HepG2 (cell line): ENCODE measurements at regions not wholly inside any gene's neighbourhood (a gene's known extent, or its start where the extent isn't known, plus 50 kb on each side); places are given as distances from the start of the nearest gene placed in this dataset.

ENCODE experiments used
- ATAC-seq: fragments of 200-7000 bp; cut with Tn5 transposase; 3 replicates; pipeline ENCODE4 v1.9.1; 2020; ENCODE audit warnings: mild to moderate bottlenecking, moderate library complexity
- BruUV-seq: library from RNA; stranded (reverse); fragments of 400-500 nt; replicated peaks from 2 replicates; lab custom pipeline; 2021; lab: Mats Ljungman, UMichigan
- CTCF ChIA-PET: fragments of 300-600 bp; formaldehyde crosslinking; extraction: SDS; loops from one replicate; lab custom pipeline; 2021; ENCODE audit warnings: low total read pairs, inconsistent platforms, low intra/inter-chr PET ratio; lab: Yijun Ruan, JAX
- POLR2A ChIA-PET: fragments of 350-600 bp; sonication (Branson Sonifier 250); formaldehyde crosslinking; loops from one replicate; lab custom pipeline; 2020; ENCODE audit warnings: antibody characterized with exemption, inconsistent platforms; lab: Yijun Ruan, JAX
- DNase-seq: peaks from one replicate; pipeline ENCODE4 v3.0.0-alpha.2; 2015; ENCODE audit warnings: low spot score
- FAIRE-seq: peaks from 3 replicates; lab custom pipeline; 2011; peaks lifted over from hg19 to GRCh38; lab: Jason Lieb, UNC
- H2AFZ ChIP-seq: one replicate; pipeline ENCODE4 v1.6.1; 2011; ENCODE audit warnings: low read length, inconsistent platforms
- H3K27ac ChIP-seq: fragments of 300-600 bp; 3 replicates; pipeline ENCODE4 v1.8.0; 2011; ENCODE audit warnings: mixed run types, mild to moderate bottlenecking, mixed read lengths, low read length, inconsistent platforms; ENCODE audit not compliant: insufficient read depth; ENCODE audit errors: extremely low read length
- H3K27me3 ChIP-seq, 2 experiments: fragments of 200-600 bp in 1 of 2; 2 replicates in 1 of 2; 3 replicates in 1 of 2; pipeline versions ENCODE4 v1.6.0 to v1.8.0; 2011; ENCODE audit warnings: low read length in 2 of 2, mild to moderate bottlenecking in 2 of 2, moderate library complexity in 2 of 2, inconsistent platforms in 1 of 2; ENCODE audit not compliant: insufficient read depth in 2 of 2, control insufficient read depth in 1 of 2
- H3K36me3 ChIP-seq, 2 experiments: fragments of 200-600 bp in 1 of 2; replicated peaks in 1 of 2; 2 replicates in 1 of 2; 3 replicates in 1 of 2; pipeline versions ENCODE4 v1.5.1 to v1.8.0; 2011; ENCODE audit warnings: low read length in 2 of 2, inconsistent platforms in 1 of 2; ENCODE audit not compliant: insufficient read depth in 2 of 2, control insufficient read depth in 1 of 2
- H3K4me1 ChIP-seq: 2 replicates; pipeline ENCODE4 v1.5.1; 2012; ENCODE audit warnings: low read length, inconsistent platforms; ENCODE audit not compliant: insufficient read depth
- H3K4me2 ChIP-seq: 2 replicates; pipeline ENCODE4 v1.6.0; 2011; ENCODE audit warnings: low read depth, low read length, inconsistent platforms
- H3K4me3 ChIP-seq, 3 experiments: fragments of 200-600 bp in 1 of 3; sonication (generic), shearing (Covaris generic) in 1 of 3; replicated peaks in 1 of 3; 2 replicates each; pipeline ENCODE4 v1.5.1; 2011 to 2016; ENCODE audit warnings: low read length in 3 of 3, inconsistent platforms in 2 of 3, low read depth in 2 of 3, mild to moderate bottlenecking in 2 of 3, control low read depth in 1 of 3, mixed read lengths in 1 of 3; ENCODE audit not compliant: insufficient read depth in 1 of 3
- H3K79me2 ChIP-seq: one replicate; pipeline ENCODE4 v1.6.1; 2011; ENCODE audit warnings: low read length, inconsistent platforms; ENCODE audit not compliant: insufficient read depth
- H3K9ac ChIP-seq: 2 replicates; pipeline ENCODE4 v1.6.0; 2011; ENCODE audit warnings: mild to moderate bottlenecking, low read depth, low read length, inconsistent platforms; ENCODE audit not compliant: insufficient read depth
- H3K9me3 ChIP-seq: 2 replicates; pipeline ENCODE4 v1.5.1; 2012; ENCODE audit warnings: mild to moderate bottlenecking, low read length
- H4K20me1 ChIP-seq: 2 replicates; pipeline ENCODE4 v1.6.0; 2011; ENCODE audit warnings: inconsistent platforms, mild to moderate bottlenecking, low read length, moderate library complexity; ENCODE audit not compliant: insufficient read depth
- CREBL2 ChIP-seq: sonication (generic); formaldehyde crosslinking; IDR thresholded peaks from 2 replicates; pipeline ENCODE4 v1.8.1; 2023; ENCODE audit warnings: missing genetic modification reagents, mild to moderate bottlenecking, borderline replicate concordance
- DRAP1 ChIP-seq: IDR thresholded peaks from 2 replicates; pipeline ENCODE4 v1.6.1; 2016; ENCODE audit warnings: missing genetic modification reagents, missing compliant biosample characterization
- JUND ChIP-seq: sonication (generic); formaldehyde crosslinking; IDR thresholded peaks from 2 replicates; pipeline ENCODE4 v1.8.0; 2022; ENCODE audit warnings: mild to moderate bottlenecking, missing genetic modification reagents
- KAT2B ChIP-seq: fragments of 150-350 bp; IDR thresholded peaks from 2 replicates; pipeline ENCODE4 v1.6.1; 2014; ENCODE audit warnings: low read depth, low read length, borderline replicate concordance
- KLF11 ChIP-seq: IDR thresholded peaks from 2 replicates; pipeline ENCODE4 v1.6.1; 2016; ENCODE audit warnings: missing compliant biosample characterization
- MAFF ChIP-seq: IDR thresholded peaks from 2 replicates; pipeline ENCODE4 v1.6.1; 2011; ENCODE audit warnings: low read depth, low read length, improper control_type of control experiment
- NFIB ChIP-seq: sonication (generic); formaldehyde crosslinking; IDR thresholded peaks from 2 replicates; pipeline ENCODE4 v1.9.0; 2021; ENCODE audit warnings: missing genetic modification reagents, mild to moderate bottlenecking, borderline replicate concordance
- RFX1 ChIP-seq: fragments of 450-650 bp; IDR thresholded peaks from 2 replicates; pipeline ENCODE4 v1.6.1; 2017
- SP4 ChIP-seq: sonication (generic); formaldehyde crosslinking; IDR thresholded peaks from 2 replicates; pipeline ENCODE4 v1.8.1; 2023; ENCODE audit warnings: mild to moderate bottlenecking, missing genetic modification reagents
- TOE1 ChIP-seq: sonication (generic); formaldehyde crosslinking; IDR thresholded peaks from 2 replicates; pipeline ENCODE4 v1.4.0; 2020; ENCODE audit warnings: mild to moderate bottlenecking, missing genetic modification reagents
- YEATS2 ChIP-seq: sonication (generic); formaldehyde crosslinking; IDR thresholded peaks from 2 replicates; pipeline ENCODE4 v1.4.0; 2020; ENCODE audit warnings: missing genetic modification reagents, borderline replicate concordance
- YEATS4 ChIP-seq: sonication (generic); formaldehyde crosslinking; IDR thresholded peaks from 2 replicates; pipeline ENCODE4 v1.4.0; 2020; ENCODE audit warnings: missing genetic modification reagents, borderline replicate concordance
- ZKSCAN5 ChIP-seq: sonication (generic); formaldehyde crosslinking; IDR thresholded peaks from 2 replicates; pipeline ENCODE4 v1.5.1; 2020; ENCODE audit warnings: mild to moderate bottlenecking, missing genetic modification reagents
- ZNF121 ChIP-seq: sonication (generic); formaldehyde crosslinking; IDR thresholded peaks from 2 replicates; pipeline ENCODE4 v1.5.0; 2020; ENCODE audit warnings: mild to moderate bottlenecking, missing genetic modification reagents
- ZNF382 ChIP-seq: sonication (generic); formaldehyde crosslinking; IDR thresholded peaks from 2 replicates; pipeline ENCODE4 v1.5.0; 2020; ENCODE audit warnings: missing genetic modification reagents, mild to moderate bottlenecking, borderline replicate concordance
- ZNF589 ChIP-seq: sonication (generic); formaldehyde crosslinking; conservative IDR thresholded peaks from 2 replicates; pipeline ENCODE4 v1.8.0; 2022; ENCODE audit warnings: mild to moderate bottlenecking, moderate library complexity, missing genetic modification reagents
- ZNF614 ChIP-seq: IDR thresholded peaks from 2 replicates; pipeline ENCODE4 v1.6.1; 2018; ENCODE audit warnings: missing biosample characterization, missing genetic modification reagents, inconsistent platforms, borderline replicate concordance
- ZNF674 ChIP-seq: sonication (generic); formaldehyde crosslinking; IDR thresholded peaks from 2 replicates; pipeline ENCODE4 v1.5.0; 2020; ENCODE audit warnings: low read depth, mild to moderate bottlenecking, missing genetic modification reagents
- ZNF773 ChIP-seq: sonication (generic); formaldehyde crosslinking; IDR thresholded peaks from 2 replicates; pipeline ENCODE4 v1.4.0; 2020; ENCODE audit warnings: missing genetic modification reagents, borderline replicate concordance
- ZNF816 ChIP-seq: sonication (generic); formaldehyde crosslinking; IDR thresholded peaks from 2 replicates; pipeline ENCODE4 v1.8.0; 2022; ENCODE audit warnings: missing genetic modification reagents, mild to moderate bottlenecking, borderline replicate concordance
- ZSCAN25 ChIP-seq: sonication (generic); formaldehyde crosslinking; IDR thresholded peaks from 2 replicates; pipeline ENCODE4 v1.8.0; 2022; ENCODE audit warnings: mild to moderate bottlenecking, missing genetic modification reagents
- WGBS: methylation state at CpG from one replicate; pipeline ENCODE4 v1.1.6; 2017; ENCODE audit warnings: low lambda C conversion rate; 5-methylcytosine and 5-hydroxymethylcytosine counted together
- in situ Hi-C: cut with HindIII; loops from 2 replicates; pipeline ENCODE4 v1.10.0; 2017; ENCODE audit warnings: low pct_unique_long_range_greater_than_20kb; ENCODE audit not compliant: extremely low pct_ligation_motif_present
- intact Hi-C: fragments of 100-400 bp; cut with micrococcal nuclease; formaldehyde crosslinking; loops from one replicate; pipeline ENCODE4 v1.10.0; 2022; ENCODE audit not compliant: unreplicated experiment
- TF ChIP-seq, protein P1 (sequence below): sonication (generic); formaldehyde crosslinking; IDR thresholded peaks from 2 replicates; pipeline ENCODE4 v1.8.0; 2022; ENCODE audit warnings: mild to moderate bottlenecking, missing genetic modification reagents
- TF ChIP-seq, protein P2 (sequence below): sonication (generic); formaldehyde crosslinking; IDR thresholded peaks from 2 replicates; pipeline ENCODE4 v1.5.1; 2020; ENCODE audit warnings: mild to moderate bottlenecking, missing genetic modification reagents, borderline replicate concordance

DNA sequence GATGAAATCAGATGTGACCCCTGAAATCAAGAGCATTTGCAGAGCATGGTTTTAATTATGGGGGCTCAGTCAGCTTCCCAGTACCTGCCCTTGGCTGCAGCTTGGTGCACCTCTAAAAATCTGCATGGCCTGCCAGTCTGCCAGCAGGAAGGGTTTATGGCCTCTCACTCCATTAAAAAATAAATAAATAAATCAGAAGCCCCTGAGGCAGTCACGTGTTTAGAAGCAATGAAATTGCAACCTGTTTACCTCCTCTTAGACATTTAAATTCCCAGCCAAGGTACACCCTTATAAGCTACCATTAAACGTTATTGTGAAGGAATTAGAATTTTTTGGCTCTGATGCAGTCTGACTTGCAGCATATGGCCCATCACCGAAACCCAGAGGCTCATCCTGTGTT lies 114.0 kb upstream of the LDB2 start (continued):
- TF ChIP-seq, protein P1, sequence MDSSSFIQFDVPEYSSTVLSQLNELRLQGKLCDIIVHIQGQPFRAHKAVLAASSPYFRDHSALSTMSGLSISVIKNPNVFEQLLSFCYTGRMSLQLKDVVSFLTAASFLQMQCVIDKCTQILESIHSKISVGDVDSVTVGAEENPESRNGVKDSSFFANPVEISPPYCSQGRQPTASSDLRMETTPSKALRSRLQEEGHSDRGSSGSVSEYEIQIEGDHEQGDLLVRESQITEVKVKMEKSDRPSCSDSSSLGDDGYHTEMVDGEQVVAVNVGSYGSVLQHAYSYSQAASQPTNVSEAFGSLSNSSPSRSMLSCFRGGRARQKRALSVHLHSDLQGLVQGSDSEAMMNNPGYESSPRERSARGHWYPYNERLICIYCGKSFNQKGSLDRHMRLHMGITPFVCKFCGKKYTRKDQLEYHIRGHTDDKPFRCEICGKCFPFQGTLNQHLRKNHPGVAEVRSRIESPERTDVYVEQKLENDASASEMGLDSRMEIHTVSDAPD (CRISPR knock-in tag), result no peak
- TF ChIP-seq ZNF614 (CRISPR knock-in tag), result no peak
- TF ChIP-seq YEATS2 (CRISPR knock-in tag), result no peak

- Histone ChIP-seq H3K27me3 (peaks cover 0 to 8% of the 10 kb centered on the region in 2 experiments; a peak in 1 of 5 replicates), H2AFZ (no peak overlapping the region), H3K9me3 (no peaks in the 10 kb centered on the region), H4K20me1 (no peaks in the 10 kb centered on the region), H3K79me2 (no peaks in the 10 kb centered on the region), H3K4me2 (no peak overlapping the region), H3K4me3 (no peak overlapping the region), H3K27ac (no peak overlapping the region), H3K4me1 (no peaks in the 10 kb centered on the region)
- CTCF ChIA-PET, result no interaction called here
- no peak for DNase-seq
- no TSS peak for BruUV-seq
- 26% methylated on average over 13 of the region's 13 CpGs for WGBS
- no peak for FAIRE-seq
- no peak for ATAC-seq
- in situ Hi-C loops, result no loop called here
- TF ChIP-seq ZSCAN25 (CRISPR knock-in tag), result no peak
- no peak for TF ChIP-seq ZNF816 (CRISPR knock-in tag)
- TF ChIP-seq YEATS4 (CRISPR knock-in tag), result no peak
- TF ChIP-seq SP4, result no peak
- TF ChIP-seq ZNF773 (CRISPR knock-in tag), result no peak
- no peak for TF ChIP-seq CREBL2 (CRISPR knock-in tag)
- no peak for TF ChIP-seq NFIB (CRISPR knock-in tag)
- TF ChIP-seq RFX1, result no peak
- TF ChIP-seq MAFF, result no peak
- TF ChIP-seq ZNF121 (CRISPR knock-in tag), result no peak
- TF ChIP-seq ZNF674, result no peak
- no peak for TF ChIP-seq TOE1 (CRISPR knock-in tag)
- TF ChIP-seq, protein P2, sequence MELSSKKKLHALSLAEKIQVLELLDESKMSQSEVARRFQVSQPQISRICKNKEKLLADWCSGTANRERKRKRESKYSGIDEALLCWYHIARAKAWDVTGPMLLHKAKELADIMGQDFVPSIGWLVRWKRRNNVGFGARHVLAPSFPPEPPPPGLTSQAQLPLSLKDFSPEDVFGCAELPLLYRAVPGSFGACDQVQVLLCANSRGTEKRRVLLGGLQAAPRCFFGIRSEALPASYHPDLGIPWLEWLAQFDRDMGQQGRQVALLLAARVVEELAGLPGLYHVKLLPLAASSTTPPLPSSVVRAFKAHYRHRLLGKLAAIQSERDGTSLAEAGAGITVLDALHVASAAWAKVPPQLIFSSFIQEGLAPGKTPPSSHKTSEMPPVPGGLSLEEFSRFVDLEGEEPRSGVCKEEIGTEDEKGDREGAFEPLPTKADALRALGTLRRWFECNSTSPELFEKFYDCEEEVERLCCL (CRISPR knock-in tag), result no peak
- TF ChIP-seq DRAP1 (CRISPR knock-in tag), result no peak
- no peak for TF ChIP-seq ZKSCAN5
- no peak for TF ChIP-seq KAT2B
- no peak for TF ChIP-seq ZNF382
- TF ChIP-seq KLF11 (CRISPR knock-in tag), result no peak
- no peak for TF ChIP-seq JUND
- no peak for TF ChIP-seq ZNF589 (CRISPR knock-in tag)
- TF ChIP-seq, all 625 proteins: peak for 0
- no peak overlapping the region for H3K9ac ChIP-seq
- intact Hi-C loops, result no loop called here
- POLR2A ChIA-PET, result no interaction called here
- no peaks in the 10 kb centered on the region for H3K36me3 ChIP-seq
Observed at GRCh38 chr4:17010426-17011087, 112.1 kb upstream of the LDB2 start.
